ENCODE measurements at regions not wholly inside any gene's neighbourhood (a gene's known extent, or its start where the extent isn't known, plus 50 kb on each side); places are given as distances from the start of the nearest gene placed in this dataset.

DNA sequence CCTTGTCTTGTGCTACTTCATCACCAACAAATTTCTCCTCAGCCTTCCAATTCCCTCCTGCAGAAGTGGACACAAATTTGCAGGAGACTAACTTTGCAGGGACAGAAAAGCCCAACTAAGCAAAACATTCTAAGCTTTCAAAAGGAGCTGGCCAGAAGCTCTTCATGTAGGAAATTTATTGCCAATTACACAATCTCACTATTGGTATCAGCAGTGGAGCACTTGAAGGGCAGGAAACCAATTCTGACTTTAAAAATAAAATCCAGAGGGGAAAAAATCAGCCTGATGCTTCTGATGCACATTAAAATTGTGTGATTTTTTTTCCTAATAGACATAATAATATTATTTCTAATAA is 193.3 kb downstream of the LY86 start:
- no peak for DNase-seq (ENCODE audit: low spot score)

- DNase-seq (ENCODE audit: low spot score), result no peak
Observed at GRCh38 chr6:6783721-6784120, 195.2 kb downstream of the LY86 start.

GRCh38 chr6:6784514-6785162 is 196.1 kb downstream of the LY86 start:
- no peak for DNase-seq (ENCODE audit: low spot score)

DNA sequence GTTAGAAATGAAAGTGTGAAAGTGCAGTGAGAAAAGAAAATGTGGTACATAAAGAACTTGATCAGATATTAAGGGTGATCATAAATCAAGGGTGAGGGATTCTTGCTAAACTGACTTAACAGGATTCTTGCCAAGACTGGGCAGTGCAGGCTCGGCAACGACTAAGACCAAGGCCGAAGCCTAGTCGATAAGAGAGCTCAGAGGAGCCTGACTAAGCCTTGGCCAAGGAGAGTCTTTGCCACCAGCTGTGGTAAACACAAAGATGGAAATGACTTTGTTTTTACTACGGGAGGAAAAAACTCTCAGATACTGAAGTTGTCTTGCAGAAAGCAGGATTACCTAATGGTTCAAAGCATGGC is 196.6 kb downstream of the LY86 start:
- DNase-seq (ENCODE audit: low spot score), result no peak

GRCh38 chr6:6788394-6789032 is 200.0 kb downstream of the LY86 start:
- DNase-seq (ENCODE audit: low spot score), result peak; percentile 63

- no peak for DNase-seq (ENCODE audit: low spot score)
Observed at GRCh38 chr6:6790393-6790792, 201.9 kb downstream of the LY86 start.

- DNase-seq (ENCODE audit: low spot score), result no peak
Observed at GRCh38 chr6:6790891-6791290, 202.4 kb downstream of the LY86 start.

DNA sequence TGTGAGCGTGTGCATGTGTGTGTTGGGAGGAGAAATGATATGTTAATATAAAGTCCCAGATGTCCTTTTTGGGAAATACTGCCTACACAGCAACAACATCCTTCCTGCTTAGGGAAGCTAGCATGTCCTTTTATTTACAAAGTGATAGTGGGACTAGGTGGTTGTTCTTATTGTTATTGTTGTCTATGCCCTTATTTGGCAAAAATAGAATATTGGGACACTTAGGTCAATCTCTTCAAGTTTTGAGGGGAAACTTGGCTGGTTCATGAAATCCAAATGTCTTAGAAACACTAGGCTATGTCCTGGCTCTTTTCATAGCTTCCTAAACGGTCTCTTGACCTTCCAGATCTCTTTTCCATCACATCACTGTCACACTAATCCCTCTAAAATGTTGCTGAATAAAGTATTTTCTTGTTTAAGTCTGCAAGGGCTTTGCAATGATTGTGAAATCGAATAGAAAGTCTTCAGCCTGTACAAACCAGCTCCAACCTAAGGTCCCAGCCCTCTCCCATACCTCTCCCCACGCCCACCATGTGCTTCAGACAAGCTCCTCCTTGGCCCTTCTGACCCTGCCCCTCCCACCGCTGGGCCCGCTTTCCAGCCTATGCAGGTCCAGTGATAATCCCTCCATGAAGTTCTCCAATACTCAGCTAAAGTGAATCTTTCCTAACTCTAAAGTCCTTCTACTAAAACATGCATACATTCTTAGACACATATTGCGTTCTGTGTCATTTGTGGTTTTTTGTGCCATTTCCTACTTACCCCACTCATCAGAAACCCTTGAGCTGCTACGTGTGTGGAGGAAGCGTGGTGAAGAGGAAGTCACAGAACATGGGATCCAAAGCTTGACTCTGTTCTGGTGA is 205.1 kb downstream of the LY86 start:
- no peak for DNase-seq (ENCODE audit: low spot score)

DNA sequence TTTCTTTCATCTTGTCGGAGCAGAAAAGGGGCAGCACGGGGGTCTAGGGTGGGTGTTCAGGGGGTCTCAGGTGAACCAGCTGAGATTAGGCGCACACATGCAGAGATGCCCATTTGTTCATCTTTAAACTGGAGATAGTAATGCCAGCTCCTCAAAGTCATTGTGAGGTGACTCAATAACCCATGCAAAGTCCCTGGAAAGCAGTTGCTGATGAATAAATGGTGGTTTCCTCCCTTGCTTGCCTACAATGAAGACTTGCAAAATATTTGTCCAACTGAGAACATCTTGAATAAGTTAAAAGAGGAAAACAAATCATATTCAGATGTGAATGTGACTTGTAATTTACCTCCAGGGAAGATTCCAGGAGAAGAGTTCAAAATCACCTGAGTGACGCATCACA is 206.9 kb downstream of the LY86 start:
- DNase-seq (ENCODE audit: low spot score), result no peak

DNA sequence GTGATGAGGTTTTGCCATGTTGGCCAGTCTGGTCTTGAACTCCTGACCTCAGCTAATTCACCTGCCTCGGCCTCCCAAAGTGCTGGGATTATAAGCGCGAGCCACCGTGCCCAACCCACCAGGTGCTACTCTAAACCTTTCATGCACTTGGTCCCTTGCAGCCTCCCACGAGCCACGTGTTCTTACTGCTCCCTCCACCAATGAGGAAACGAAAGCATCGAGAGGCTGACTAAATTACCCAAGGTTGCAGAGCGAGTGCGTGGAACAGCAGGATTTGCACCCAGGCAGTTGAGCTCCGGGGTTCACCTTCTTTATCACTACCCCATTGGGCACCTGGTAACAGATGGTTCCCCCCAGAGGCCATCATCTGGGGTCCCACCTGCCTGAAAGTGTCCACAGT is 208.3 kb downstream of the LY86 start:
- DNase-seq (ENCODE audit: low spot score), result no peak

GRCh38 chr6:6798448-6798860 is 209.9 kb downstream of the LY86 start:
- DNase-seq (ENCODE audit: low spot score), result no peak

DNA sequence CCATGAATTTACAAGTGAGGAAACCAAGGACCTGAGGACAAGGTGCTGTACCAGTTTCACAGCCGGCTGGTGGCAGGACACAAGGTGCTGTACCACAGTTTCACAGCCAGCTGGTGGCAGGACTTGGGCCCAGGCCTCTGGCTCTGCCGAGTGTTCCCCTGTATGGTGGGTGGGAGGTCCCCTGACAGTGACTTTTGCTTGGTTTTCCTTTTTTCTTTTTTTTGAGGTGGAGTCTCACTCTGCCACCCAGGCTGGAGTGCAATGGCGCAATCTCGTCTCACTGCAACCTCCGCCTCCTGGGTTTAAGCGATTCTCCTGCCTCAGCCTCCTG is 212.4 kb downstream of the LY86 start:
- DNase-seq (ENCODE audit: low spot score), result no peak

DNA sequence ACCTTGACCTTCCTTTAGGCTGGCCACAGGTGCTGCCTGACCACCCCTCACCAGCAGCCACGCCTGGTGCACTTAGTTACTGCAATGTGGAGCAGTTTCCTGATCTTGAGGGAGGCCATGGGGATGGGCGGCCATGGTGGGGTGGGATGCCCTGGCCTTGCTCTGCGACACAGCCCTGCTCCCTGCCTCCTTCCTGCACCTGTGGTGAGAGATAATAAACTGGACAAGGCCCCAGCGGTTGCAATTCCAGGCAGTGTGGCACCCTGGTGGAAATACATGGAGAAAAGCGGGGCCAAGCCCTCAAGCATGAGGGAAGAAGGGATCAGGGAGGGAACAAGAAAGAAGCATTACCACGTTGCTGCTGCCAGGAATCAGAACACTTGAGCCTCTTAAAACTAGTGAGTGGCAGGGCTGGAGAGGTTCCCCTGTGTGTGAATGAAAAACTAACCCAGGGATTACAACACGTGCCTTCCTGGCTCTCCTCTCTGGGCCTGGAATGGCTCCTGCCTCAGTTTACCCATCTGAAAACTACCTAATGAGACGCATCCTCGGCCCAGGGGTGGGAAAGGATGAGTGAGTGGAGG is 213.2 kb downstream of the LY86 start:
- DNase-seq (ENCODE audit: low spot score), result no peak

DNA sequence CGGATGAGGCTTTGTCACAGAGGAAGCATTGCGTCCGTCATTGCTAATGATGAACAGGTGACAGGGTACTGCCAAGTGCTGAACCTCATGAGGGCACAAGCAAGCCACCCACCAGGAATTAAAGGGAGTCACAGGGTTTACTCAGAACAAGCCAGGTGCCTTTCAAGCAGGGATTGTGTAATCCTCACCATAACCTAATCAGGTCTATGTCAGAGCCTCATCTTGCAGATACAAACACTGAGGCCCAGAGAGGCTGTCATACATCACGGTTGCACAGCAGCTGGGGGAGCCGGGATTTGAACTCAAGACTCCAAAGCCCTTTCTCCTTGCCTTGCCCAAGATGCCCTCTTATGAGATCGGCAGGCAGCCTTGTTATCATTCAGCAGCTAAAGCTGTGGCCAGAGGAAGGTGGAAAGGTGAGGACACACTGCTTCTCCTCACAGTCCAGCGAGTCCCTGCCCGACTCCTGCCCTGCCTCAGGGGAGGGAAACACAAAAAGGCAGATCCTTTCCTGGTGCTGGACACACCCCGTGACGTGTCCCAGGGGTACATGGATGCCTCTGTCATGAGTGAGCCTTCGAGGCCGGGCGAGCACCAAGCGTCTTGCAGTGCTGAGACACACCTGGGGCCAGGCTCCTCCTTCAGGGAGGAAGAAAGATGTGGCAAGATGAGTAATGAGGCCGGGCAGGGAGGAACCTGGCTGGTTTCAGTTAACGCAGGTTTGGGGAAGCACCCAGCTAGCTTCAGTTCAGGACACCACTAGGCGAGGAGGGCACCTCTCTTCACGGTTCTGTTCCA is 214.9 kb downstream of the LY86 start:
- no peak for DNase-seq (ENCODE audit: low spot score)

GRCh38 chr6:6804843-6805615 is 216.5 kb downstream of the LY86 start:
- no peak for DNase-seq (ENCODE audit: low spot score)

DNA sequence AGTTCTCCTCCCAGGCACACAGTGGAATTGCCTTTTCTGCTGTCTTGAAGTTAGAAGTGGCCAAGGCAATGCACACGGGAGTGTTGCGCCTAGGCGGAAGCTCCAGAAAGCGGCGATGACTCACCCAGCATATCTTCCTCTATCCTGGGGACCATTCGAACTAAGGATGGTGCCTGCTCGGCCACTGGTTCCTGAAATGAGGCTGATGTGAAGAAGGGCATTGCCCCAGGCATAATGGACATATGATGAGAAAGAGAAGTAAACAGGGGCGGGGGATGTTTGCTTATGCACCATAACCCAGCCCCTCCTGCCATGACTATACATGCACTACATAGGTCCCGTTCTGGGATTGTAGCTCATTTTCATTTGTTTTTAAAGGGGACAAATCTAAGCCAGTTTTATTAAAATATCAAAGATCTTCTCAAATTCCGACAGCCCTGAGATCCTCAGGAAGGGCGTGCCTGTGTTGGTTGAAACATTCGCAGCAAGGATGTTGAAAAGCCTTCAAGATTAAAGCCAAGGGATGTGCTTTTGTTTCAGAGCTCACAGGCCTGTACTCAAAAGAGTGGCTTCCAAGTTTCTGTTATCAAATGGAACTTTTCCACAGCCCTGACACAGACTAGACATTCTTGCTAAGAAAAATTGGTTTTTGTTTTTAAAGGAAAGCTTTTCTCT is 218.5 kb downstream of the LY86 start:
- no peak for DNase-seq (ENCODE audit: low spot score)

- no peak for DNase-seq (ENCODE audit: low spot score)
Observed at GRCh38 chr6:6808343-6808742, 219.8 kb downstream of the LY86 start.

DNA sequence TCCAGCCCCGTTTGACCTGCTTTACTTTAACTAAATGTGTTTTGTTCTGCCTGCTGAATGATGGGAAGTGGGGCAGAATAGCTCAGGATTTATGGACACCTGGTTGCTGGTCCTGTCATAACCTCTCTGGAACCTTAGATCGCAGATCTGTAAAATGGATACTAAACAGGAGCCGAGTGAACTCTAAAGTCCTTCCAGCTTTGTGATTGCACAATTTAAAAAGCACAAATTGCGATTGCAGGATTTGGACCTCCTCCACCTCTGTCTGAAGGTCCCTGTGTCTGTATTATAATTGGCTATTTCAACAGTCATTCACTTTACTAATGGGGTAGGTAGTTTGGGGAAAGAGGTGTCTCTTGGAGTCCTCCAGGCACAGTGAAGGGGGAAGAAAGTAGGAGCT is 220.4 kb downstream of the LY86 start:
- DNase-seq (ENCODE audit: low spot score), result no peak

- no peak for DNase-seq (ENCODE audit: low spot score)
Observed at GRCh38 chr6:6810727-6811126, 222.2 kb downstream of the LY86 start.

GRCh38 chr6:6811128-6812009 is 222.8 kb downstream of the LY86 start:
- no peak for DNase-seq (ENCODE audit: low spot score)
